HG02763 (cell line): ENCODE measurements at regions not wholly inside any gene's neighbourhood (a gene's known extent, or its start where the extent isn't known, plus 50 kb on each side); places are given as distances from the start of the nearest gene placed in this dataset.

Experiments used
- ATAC-seq: cut with Tn5 transposase; IDR thresholded peaks from one replicate; pipeline ENCODE4 v1.9.1; 2021; ENCODE audit warnings: mild to moderate bottlenecking, moderate library complexity; ENCODE audit not compliant: unreplicated experiment

DNA sequence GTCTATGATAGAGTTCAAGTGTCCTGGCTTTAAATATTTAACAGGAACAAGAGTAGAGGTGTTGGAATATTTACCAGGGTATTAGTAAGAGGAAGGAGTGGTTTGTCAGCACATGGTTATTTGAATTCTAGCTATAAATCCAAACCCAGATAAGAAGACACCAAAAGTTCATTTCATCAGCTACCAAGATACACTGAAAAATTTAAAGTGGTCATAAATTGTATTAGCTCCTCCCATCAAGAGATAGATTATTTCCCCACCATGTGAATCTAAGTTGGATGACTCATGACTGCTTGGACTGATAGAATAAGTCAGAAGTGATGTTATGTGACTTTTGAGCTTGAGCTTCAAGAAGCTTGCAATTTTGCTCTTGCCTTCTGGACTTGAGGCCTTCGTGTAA lies 72.1 kb upstream of the GRAMD2B start:
- no peak for ATAC-seq

DNA sequence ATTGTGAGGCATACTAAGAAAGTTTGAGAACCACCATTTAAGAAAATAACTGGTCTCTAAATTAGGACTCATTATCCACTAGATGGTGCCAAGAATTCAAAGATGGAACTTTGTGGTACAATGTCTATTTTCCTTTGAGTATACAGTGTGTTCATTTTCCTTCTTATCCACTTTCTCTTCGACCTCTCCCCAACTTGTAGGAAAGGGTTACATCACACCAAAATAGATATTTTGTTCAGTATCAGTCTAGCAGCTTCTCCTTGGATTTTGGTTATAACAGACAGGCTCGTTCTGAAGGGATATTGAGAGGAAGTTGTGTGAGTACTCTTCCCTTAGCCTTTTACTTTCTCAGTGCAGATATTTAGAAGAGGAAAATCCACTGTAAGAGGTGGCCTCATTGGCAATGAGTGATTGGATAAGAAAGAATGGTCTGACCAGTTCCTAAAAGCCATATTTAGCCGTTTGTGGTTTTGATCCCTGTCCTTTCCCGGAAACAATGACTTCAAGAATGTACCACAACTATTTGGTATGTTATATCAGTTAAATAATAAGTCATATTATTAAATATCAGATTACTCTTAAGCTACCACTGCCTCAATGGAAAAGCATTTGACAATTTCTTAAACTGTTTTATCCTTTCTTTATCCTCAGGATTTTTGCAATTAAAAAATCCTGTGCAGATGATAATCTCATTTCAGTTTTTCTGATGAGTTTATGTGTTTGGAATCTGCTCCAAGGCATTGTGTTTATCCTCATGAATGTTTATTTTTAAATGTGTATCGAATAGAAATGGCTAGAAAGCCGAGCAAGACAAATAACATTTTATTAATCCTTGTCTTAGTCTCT lies 69.0 kb upstream of the GRAMD2B start:
- no peak for ATAC-seq

GRCh38 chr5:126354858-126355731 lies 68.1 kb upstream of the GRAMD2B start:
- ATAC-seq: no peak

GRCh38 chr5:126355940-126356339 lies 67.3 kb upstream of the GRAMD2B start:
- no peak for ATAC-seq

DNA sequence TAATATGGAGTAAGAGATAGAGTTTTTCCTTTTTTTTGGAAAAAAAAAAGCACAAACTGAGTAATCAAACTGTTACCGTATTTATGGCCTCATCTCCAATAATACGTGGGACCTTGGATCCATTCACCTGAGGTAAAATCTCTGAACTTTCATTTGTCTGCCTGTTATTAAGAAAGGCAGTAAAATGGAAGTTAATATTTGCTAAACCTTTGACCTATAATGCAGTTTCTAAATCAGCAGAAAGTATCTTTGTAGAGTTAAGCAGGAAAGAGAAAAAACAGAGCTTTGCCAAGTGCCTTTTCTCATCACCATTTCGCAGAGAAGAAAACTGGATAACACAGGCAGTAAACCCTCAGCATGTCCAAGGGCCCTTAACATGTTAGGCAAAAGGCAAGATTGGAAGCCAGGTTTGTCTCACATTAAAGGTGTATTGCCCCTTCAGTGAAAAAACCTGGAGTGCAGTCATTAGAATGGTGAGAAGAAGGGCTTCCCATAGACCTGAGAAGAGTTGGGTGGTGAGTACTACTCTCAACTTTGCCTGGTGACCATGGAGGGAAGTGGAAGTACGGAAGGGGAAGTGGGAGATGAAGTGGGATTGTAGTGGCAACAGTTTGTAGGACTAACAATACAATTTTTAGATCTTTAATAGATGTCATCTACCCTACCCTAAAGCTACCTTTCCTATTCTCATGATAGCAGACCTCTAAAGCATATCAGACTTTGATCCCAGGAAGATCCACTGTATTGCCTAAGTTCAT lies 65.4 kb upstream of the GRAMD2B start:
- ATAC-seq: no peak

GRCh38 chr5:126358525-126358924 lies 64.7 kb upstream of the GRAMD2B start:
- ATAC-seq: peak; percentile 81

GRCh38 chr5:126359884-126360283 lies 63.3 kb upstream of the GRAMD2B start:
- ATAC-seq: peak; percentile 44

DNA sequence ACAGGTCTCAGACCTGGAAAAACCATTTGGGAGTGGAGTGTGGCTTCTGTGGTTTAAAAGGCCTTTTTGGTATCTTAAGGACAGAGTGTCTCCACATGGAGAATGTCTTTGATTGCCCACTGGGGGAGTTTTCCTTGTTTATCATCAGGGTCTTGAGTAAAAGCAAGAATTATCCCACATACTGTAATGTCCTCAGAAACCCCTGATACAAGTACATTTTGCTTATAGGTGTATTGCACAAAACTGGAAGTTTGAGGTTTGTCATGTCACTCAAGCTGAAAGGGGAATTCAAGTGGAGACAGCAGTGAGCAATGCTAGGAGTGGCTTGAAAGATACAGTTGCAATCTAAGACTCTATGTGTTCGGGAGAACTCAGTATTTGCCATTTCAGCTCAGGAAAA lies 62.7 kb upstream of the GRAMD2B start:
- ATAC-seq: no peak

- no peak for ATAC-seq
Measured at GRCh38 chr5:126363658-126364057, 59.6 kb upstream of the GRAMD2B start.

DNA sequence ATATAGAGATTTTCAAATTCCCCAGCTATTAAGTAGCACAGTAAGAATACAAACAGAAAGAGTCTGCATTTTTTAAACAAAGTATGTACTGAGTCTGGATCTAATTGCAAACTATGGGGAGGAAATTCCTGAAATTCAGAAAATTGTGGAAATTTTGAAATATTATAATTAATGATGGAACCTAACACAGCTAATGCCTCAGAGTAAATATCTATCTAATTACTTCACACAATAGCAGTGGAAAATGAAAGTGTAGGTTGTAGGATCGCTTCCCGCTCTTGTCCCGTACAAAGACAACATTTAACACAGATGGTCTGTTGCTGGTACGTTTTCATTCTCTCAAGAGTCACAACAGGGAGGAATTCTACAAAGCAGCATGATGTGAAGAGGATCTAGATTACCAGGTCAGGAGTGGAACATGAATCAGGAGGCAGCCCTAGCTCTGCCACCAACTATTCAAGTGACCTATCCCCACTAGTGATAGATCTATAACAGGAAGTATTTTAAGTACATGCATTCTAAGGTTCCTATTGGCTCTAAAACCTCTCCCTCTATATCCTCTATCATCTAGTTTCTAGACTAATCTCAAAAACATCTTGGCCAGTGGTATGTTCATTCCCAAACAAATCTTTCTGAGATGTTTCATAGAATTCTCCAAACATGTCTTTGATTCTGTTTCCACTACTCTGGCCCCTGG lies 58.9 kb upstream of the GRAMD2B start:
- no peak for ATAC-seq

DNA sequence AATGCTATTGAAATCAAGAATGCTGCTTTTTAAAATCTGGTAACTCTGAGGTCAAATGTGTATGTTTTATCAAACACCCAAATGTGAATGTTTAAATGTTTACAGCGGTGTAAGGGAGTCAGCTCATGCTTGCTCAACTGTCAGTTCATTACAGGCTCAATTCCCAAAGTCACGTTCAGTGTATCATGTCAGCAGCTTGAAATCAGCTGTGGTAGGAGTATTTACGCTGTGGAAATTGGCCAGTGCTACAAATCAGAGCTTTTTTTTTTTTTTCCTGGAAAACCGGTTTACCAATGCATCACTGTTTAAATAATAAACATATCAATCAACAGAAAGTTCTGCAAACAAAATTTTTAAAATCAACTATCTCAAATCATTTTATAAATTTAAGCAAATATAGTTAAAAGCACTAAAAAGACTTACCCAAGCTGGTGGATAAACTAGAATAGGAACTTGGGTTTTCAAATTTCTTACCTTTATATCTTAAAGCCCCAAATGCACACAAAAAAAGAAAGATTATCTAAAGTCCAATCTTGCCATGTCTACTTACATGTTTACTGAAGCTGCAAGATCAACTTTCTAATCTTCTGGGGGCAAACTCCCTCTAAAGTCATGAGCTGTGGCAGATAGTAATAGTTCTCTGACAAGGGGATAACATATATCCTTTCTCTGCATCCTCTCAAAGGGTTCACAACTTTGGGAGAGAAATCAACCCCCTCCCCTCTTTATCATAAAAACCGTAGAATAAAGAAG lies 57.6 kb upstream of the GRAMD2B start:
- ATAC-seq: no peak

DNA sequence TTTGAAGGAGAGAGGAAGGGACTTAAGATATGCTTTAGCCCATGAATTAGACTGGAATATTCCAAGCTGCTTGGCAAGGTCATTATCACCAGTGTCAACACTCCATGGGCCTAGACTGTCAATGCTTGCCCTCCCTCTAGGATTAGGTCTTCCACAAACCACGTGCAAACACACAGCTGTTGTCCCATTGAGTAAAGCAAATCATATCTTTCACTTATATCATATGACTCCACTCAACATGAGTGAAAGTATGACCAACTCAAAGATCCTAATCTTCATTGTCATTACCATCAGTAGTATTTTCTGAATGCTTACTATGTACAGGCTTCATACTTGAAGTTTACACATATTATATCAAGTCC lies 57.0 kb upstream of the GRAMD2B start:
- no peak for ATAC-seq

DNA sequence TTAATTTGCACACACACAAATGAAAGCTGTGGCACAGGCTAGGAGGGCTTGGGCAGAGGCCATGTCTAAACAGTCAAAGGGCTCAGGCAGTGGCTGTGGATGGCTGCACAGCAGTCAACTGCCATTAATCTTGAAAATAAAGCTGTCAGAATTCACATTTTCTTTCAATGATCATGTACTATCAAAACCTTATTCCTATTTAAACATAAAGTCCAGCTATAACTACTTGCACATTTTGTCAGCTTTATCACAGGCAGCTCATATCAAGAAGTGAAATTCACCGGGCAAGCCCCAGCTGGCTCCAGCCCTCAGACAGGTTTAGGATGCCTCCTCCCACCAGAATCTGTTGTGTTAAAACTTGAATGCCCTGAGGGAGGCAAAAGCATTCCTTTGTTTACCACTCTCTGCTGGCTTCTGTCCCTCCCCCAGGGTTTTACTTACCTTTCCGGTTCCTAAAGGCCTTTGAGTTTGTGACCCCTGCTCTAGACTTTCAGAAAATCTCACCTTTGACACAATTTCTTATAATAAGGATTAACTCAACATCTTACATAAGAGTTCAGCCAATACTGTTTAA lies 54.9 kb upstream of the GRAMD2B start:
- no peak for ATAC-seq

DNA sequence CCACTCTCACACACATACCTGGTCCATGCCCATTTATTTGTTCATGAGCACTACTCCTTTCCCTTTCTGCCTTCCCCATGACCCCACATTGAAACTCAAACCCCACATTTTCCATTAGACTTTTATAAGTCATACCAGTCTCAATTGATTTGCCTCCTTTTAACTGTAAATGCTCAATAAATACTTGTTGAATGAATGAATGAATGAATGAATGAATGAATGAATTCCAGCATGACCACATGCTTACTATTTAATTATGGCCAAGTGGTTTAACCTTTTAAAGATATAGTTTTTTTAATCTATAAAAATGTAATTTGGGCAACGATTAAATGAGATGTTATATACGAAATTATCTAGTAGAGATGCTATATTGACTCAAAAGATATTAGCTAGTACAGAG lies 54.1 kb upstream of the GRAMD2B start:
- no peak for ATAC-seq

DNA sequence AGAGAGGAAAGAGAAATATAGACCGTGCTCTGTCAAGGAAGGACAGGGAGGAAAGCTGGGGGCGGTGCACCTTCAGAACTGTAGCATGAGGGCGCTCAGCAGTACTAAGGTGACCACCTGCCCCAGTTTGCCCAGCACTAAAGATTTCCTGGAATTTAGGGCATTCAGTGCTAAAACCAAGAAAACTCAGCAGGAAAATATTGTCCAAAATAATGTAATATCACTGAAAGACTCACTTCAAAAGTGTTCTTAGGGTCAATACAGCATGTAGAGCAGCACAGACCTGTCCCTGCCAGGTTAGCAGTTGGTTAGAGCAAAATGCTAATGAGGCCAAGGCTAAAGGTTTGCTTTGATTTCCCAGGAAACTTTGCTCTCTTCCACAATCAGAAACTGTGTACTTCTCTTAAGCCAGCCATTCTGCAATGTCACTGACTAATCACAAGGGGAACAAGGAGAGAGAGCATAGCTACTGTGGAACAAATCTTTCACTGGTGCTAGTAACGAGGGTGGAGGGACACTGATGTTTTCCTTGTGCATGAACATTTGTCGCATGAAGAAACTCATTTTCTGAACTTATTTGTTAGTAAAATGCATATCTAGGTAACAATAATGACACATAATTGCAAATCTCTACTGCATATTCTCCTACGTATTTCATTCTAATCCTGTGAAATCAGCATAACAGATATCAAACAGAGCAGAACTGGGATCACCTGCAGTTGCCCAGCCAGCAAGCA lies 53.0 kb upstream of the GRAMD2B start:
- no peak for ATAC-seq

- no peak for ATAC-seq
Measured at GRCh38 chr5:126370796-126371718, 52.2 kb upstream of the GRAMD2B start.

- no peak for ATAC-seq
Measured at GRCh38 chr5:126373375-126374108, 49.7 kb upstream of the GRAMD2B start.
